GM12873 (cell line): ENCODE measurements at regions not wholly inside any gene's neighbourhood (a gene's known extent, or its start where the extent isn't known, plus 50 kb on each side); places are given as distances from the start of the nearest gene placed in this dataset.

ENCODE experiments used
- CTCF ChIP-seq: IDR thresholded peaks from 2 replicates; pipeline ENCODE4 v1.5.1; 2012; ENCODE audit warnings: low read depth, mild to moderate bottlenecking, moderate library complexity, low read length, control low read depth; ENCODE audit not compliant: insufficient read depth; ENCODE audit errors: missing control alignments

GRCh38 chr5:40154194-40154593, 525.5 kb upstream of the PTGER4 start:
- TF ChIP-seq CTCF: no peak

GRCh38 chr5:40150896-40151295, 528.8 kb upstream of the PTGER4 start:
- no peak for TF ChIP-seq CTCF

GRCh38 chr5:40141896-40142295, 537.8 kb upstream of the PTGER4 start:
- no peak for TF ChIP-seq CTCF

- no peak for TF ChIP-seq CTCF
Measured at GRCh38 chr5:40141418-40141817, 538.3 kb upstream of the PTGER4 start.

- TF ChIP-seq CTCF: no peak
Measured at GRCh38 chr5:40137223-40137622, 542.5 kb upstream of the PTGER4 start.

- no peak for TF ChIP-seq CTCF
Measured at GRCh38 chr5:40134883-40135520, 544.7 kb upstream of the PTGER4 start.

GRCh38 chr5:40124367-40124766, 555.3 kb upstream of the PTGER4 start:
- TF ChIP-seq CTCF: no peak
